Activated CD4-positive, CD25-positive, alpha-beta regulatory T cell treated with anti-CD3 and anti-CD28 coated beads, Interleukin-2, amount 50 U/mL, for 24 hours (primary cell): ENCODE measurements at regions not wholly inside any gene's neighbourhood (a gene's known extent, or its start where the extent isn't known, plus 50 kb on each side); places are given as distances from the start of the nearest gene placed in this dataset.

Experiments used
- ATAC-seq, 2 donors: fragments of 150-1000 bp; cut with Tn5 transposase; one replicate each; pipeline ENCODE4 v1.10.0; 2021; ENCODE audit warnings: mild to moderate bottlenecking in 1 of 2, moderate library complexity in 1 of 2

DNA sequence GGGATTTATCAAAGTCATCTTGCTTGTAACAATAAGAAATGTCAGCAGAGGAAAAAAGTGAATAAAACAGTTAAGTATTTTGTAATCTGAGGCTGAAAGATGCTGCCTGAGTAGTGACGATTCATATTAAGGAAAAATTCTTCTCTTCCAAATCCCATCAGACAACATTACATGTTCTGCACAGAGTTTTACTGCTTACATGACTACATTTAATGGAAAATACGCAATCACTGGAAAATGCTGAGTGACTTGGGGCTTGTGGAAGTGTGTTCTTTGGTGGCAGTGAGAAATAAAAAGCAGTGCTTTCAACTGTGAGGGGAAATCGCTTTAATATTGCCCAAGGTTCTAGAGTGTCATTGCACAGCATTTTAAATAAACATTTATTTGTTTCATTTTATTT lies 1025.2 kb upstream of the GOT2 start:
- no peak for ATAC-seq

DNA sequence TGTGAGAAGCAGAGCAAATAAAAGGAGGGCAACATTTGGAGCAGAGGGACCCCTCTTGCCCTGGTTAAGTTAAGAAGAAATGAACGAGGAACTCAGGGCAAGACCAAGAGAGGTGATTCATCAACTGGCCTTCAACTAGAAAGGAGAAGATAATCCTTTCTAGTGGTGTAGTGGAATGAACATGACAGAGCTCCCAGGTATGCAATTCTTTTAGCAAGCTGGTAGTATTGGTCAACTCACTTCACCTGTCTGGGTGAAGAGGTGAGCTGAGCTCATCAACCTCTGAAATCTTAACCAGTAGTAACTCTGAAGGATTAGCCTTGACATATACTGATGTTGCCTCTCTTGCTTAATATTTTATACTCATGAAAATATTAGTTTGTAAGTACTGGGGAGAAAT lies 1024.7 kb upstream of the GOT2 start:
- ATAC-seq = no peak

DNA sequence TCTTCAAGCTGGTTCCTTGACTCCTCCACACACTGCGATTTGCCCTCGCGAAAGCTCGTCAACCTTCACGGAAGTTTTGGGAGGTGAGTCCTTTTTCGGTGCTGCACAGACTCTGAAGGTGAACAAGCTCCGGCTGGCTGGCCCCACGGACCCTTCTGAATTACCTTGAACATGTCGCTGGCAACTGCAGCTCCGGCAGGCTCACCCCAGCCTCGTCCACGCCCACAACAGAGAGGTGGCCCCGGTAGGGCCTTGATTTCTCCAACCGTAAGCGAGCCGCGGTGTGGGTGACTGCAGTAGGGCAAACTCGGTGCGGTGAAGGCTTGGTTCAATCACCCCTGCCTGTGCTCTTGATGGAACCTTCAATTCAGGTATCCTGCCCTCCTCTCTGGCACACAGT lies 1020.7 kb upstream of the GOT2 start:
- no peak for ATAC-seq

GRCh38 chr16:59749662-59750336 lies 1015.7 kb upstream of the GOT2 start:
- no peak for ATAC-seq

DNA sequence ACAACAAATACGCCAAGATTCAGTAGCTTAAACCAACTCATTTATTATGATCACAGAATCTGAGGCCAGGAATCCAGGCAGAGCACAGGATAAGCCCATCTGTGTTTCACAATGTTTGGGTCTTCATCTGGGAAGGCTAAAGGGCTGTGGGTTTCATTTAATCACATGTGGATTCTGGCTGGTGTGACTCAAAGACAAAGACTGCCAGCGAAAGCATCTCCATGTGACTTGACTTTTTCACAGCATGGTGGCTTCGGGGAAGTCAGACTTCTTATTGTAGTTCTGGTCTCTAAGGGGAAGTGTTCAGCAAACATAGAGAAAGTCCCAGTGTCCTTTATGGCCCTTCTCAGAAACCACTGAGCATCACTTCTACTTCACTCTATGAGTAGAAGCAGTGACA lies 1014.4 kb upstream of the GOT2 start:
- no peak for ATAC-seq

GRCh38 chr16:59743504-59743903 lies 1009.4 kb upstream of the GOT2 start:
- ATAC-seq = no peak

DNA sequence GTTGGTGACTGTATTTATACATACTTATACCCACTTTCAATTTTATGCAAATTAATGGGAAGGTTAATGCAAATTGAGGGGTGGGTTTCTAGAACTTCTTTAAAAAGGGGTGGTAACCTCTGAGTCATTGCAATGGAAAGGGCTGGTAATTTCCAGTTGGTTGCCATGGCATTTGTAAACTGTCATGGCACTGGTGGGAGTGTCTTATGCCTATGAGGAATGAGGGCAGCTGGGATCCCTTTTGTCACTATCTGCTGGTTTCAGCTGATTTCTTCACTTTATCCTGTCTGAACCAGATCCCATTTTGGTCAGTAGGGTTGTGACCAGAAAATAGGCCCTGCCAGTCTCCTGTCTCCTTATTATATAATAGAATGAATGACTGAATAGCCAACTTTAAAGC lies 1006.7 kb upstream of the GOT2 start:
- no peak for ATAC-seq

GRCh38 chr16:59737274-59737673 lies 1003.2 kb upstream of the GOT2 start:
- ATAC-seq = no peak

- ATAC-seq = no peak
Measured at GRCh38 chr16:59733321-59733720, 999.2 kb upstream of the GOT2 start.

- ATAC-seq = no peak
Measured at GRCh38 chr16:59729613-59730012, 995.5 kb upstream of the GOT2 start.

DNA sequence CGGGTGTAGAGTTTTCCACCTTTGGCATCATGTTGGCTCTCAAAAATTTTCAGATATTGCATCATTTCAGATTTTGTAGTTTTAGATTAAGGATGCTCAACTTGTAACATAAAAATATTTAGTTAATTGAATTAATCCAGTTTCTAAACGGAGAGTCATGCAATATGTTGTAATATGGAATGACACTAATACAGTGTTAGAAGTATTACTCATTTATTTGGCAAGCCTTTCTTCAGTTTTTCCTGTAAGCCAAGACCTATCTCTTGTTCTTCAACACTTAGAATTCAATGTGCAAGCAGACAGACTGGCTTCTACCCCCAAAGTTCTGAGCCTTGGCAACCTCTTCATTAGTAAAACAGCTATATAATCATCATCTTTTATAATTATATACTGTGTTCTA lies 985.0 kb upstream of the GOT2 start:
- no peak for ATAC-seq

GRCh38 chr16:59707436-59708226 lies 973.5 kb upstream of the GOT2 start:
- ATAC-seq = no peak

DNA sequence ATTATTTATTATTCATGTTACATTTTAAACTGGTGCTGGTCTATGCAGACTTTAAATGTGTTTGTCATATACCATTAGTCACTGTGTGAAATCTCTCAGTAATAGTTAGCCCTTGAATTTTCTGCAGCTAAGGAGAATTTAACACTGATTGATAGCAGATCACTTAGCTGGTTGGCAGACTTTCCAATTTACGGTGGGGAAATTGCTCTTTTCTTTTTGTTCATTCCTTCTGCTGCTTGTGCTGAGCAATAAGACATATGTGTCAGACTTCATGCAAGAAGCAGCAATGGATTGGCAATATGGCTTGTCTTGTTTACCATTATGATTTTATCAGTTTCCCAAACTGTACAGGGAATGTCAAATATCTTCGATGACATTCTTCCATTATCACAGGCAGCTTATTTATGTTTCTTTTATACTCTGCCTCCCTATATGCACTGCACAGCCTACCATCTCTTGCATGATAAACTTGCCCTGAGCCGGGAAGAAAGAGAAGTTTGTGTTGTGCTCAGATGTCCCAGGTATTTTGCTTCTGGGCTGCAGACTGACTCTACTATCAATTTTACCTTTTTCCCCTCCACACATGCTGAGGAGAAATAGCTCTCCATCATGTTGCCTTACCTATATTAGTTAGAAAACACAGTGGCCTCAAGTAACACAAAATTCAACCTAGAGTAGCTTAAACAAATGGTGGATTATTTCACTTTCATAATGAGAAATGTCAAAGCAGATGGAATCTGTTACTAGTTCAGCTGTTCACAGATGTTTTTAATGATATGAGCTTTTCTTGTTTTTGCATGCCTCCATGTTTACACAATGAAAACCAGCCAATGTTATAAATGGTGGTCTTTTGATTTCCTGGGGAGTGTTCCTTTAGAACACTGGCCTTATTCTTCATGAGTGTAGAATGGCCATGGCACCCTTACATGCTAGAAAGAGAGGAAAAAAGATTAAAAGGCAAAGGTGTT lies 968.1 kb upstream of the GOT2 start:
- no peak for ATAC-seq

- ATAC-seq = no peak
Measured at GRCh38 chr16:59699786-59700185, 965.7 kb upstream of the GOT2 start.

DNA sequence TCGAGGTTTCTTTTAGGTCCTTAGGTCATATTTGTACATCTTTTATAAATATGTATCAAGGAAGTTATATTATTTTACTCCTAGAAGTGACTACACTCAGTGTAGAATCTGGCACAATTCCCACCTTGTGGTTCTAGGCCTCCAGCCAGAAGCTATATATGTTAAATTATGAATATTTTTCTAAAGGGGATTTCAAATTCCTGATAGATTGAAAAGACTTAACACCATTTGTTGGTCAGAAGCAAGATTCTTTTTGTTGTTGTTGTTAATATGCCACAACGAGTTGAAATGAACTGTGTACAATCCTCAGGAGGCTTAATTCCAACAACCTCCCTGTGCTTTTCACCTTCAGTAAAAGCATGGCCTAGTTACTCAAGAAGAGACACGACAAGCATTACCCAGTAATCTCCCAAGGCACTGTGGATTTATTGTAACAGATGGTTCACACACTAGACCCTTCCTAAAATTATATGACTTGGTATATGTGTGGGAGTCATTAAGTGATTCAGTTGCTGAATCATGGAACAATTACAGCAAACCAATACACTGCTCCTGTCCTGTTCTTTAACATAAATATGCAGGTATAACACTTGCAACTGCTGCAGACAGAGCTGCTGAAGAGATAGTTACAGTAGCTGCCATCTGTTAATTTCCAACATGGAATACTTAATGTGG lies 964.4 kb upstream of the GOT2 start:
- ATAC-seq = no peak

DNA sequence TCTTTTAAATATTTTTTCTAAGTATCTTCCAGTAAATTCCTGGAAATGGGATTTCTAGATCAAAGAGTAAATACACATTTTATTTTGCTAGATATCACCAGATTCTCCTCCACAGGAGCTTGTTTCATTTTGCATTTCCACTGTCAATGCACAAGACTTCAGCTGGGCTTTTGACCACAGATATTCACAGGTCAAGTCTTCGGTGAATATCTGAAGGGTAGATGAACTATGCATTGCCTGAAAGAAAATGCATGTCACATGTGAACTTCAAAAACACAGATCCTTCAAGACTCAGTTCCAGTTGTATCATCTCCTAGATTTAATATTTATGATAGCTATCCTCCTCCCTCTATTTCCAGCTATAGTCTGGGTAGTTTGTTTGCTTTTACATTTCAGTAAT lies 963.6 kb upstream of the GOT2 start:
- no peak for ATAC-seq

DNA sequence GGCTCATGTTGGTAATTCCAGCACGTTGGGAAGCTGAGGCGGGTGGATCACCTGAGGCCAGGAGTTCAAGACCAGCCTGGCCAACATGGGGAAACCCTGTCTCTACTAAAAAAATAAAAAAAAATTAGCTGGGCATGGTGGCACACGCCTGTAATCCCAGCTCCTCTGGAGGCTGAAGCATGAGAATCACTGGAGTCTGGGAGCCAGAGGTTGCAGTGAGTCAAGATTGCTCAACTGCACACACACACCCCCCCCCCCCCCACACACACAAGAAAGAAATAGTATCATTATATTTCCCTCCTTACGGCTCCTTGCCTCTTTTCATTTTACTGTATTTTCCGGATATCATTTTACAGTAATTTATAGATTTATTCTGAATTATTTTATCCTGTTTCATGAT lies 963.1 kb upstream of the GOT2 start:
- ATAC-seq = no peak

- ATAC-seq = no peak
Measured at GRCh38 chr16:59696495-59696894, 962.4 kb upstream of the GOT2 start.

GRCh38 chr16:59690216-59690615 lies 956.1 kb upstream of the GOT2 start:
- ATAC-seq = no peak

DNA sequence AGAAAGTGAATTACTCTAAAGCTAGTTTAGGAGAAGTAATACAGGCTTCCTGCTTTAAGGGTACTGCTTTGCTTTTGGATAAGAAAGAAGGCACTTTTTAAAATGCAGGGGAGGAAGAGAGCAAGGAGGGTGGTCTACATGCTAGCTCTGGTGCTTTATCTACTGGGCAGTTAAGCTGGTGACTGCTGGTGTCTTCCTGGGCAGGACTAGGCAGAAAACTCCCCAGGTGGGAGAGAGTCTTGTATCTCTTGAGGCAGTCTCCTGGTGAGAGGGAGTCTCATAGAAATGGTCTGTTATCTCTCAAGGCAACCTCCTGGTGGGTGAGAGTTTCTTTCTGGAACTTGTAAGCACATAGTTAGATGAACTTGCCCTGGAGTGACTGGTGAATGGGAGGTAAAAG lies 953.9 kb upstream of the GOT2 start:
- ATAC-seq = no peak

- no peak for ATAC-seq
Measured at GRCh38 chr16:59686405-59686804, 952.3 kb upstream of the GOT2 start.

GRCh38 chr16:59684911-59685310 lies 950.8 kb upstream of the GOT2 start:
- ATAC-seq = no peak

DNA sequence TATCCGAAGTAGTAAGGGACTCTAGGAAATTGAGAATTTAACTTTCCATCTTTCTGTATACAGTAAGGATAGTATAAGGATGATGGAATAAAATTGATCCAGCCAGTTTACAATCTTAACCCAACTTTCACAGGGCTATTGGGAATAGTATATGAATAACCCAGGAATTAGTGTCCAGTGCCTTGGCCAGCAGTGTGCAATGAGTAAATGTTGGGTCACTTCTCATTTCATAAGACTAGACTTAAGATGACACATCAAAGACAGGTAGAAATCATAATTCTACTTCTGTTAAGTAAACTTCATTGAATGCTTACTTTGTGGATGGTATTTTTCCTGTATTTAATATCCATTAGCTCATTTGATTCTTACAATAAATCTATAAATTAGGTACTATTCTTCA lies 949.6 kb upstream of the GOT2 start:
- no peak for ATAC-seq
